Activated T-cell treated with anti-CD3 and anti-CD28 coated beads, Interleukin-2, amount 50 U/mL, for 24 hours (primary cell): ENCODE measurements at regions not wholly inside any gene's neighbourhood (a gene's known extent, or its start where the extent isn't known, plus 50 kb on each side); places are given as distances from the start of the nearest gene placed in this dataset.

Experiments used
- DNase-seq: peaks from one replicate; pipeline ENCODE4 v3.0.0-alpha.2; 2020
- H3K27ac Mint-ChIP-seq: 2 replicates; pipeline ENCODE4 v1.8.0; 2020; ENCODE audit warnings: mild to moderate bottlenecking, mixed read lengths
- H3K27me3 Mint-ChIP-seq: 2 replicates; pipeline ENCODE4 v1.8.0; 2020; ENCODE audit warnings: mixed read lengths
- H3K36me3 Mint-ChIP-seq: 2 replicates; pipeline ENCODE4 v1.8.0; 2020; ENCODE audit warnings: low read depth, mixed read lengths
- H3K4me1 Mint-ChIP-seq: 2 replicates; pipeline ENCODE4 v1.8.0; 2020; ENCODE audit warnings: low read depth, mixed read lengths
- H3K4me3 Mint-ChIP-seq: 2 replicates; pipeline ENCODE4 v1.8.0; 2020; ENCODE audit warnings: mild to moderate bottlenecking, moderate library complexity, mixed read lengths
- H3K9me3 Mint-ChIP-seq: 2 replicates; pipeline ENCODE4 v1.8.0; 2020; ENCODE audit warnings: mixed read lengths

GRCh38 chr5:125559296-125559695, 812.9 kb upstream of the ZNF608 start:
- Mint-ChIP-seq H3K27ac (no peak overlapping the region), H3K27me3 (no peaks in the 10 kb centered on the region), H3K4me3 (no peak overlapping the region), H3K36me3 (no peaks in the 10 kb centered on the region), H3K4me1 (no peaks in the 10 kb centered on the region), H3K9me3 (peaks cover 8% of the 10 kb centered on the region)
- no peak for DNase-seq

DNA sequence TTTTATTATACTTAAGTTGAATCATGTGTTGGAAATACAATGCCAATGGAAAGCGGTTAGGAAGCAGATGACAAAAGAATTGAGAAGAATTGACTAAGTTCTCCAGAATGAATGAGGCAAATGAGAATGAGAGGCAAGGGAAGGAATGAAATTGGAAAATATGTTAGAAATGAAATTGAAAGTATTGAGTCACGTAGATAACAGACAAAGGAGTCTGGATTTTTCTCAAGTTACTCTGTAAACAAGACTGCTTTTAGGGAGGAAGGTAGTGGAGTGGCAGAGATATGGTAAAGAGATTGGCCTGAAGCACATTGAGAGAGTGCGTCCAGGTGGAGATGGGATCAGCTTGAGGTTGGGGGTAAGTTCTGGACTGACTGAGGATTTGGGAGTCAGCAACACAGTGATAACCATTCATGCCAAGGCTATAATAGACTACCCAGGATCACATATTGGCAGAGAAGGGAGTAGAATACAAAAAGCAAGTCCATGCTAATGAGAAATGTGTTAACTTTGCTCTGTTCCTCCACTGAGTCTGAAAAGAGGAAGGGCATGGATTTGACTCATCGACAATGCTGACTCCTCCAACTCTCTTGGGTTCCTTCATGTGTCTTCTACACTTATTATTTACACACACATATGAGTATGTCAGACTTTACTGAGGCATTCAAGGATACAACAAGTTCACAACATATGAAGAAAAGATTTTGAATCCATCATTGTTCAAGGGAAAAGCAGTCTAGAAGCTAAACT, 814.2 kb upstream of the ZNF608 start:
- no peak for DNase-seq
- no peak overlapping the region for H3K27ac Mint-ChIP-seq
- H3K36me3 Mint-ChIP-seq, result no peaks in the 10 kb centered on the region
- no peak overlapping the region for H3K4me3 Mint-ChIP-seq
- no peaks in the 10 kb centered on the region for H3K27me3 Mint-ChIP-seq
- peaks cover 10% of the 10 kb centered on the region for H3K9me3 Mint-ChIP-seq
- H3K4me1 Mint-ChIP-seq, result no peaks in the 10 kb centered on the region

GRCh38 chr5:125564317-125564975, 818.0 kb upstream of the ZNF608 start:
- Mint-ChIP-seq H3K27me3 (no peaks in the 10 kb centered on the region), H3K27ac (no peak overlapping the region), H3K4me3 (no peak overlapping the region), H3K9me3 (peaks cover 8% of the 10 kb centered on the region), H3K36me3 (no peaks in the 10 kb centered on the region), H3K4me1 (no peaks in the 10 kb centered on the region)
- no peak for DNase-seq

GRCh38 chr5:125574491-125575044, 828.1 kb upstream of the ZNF608 start:
- Mint-ChIP-seq H3K4me3 (no peak overlapping the region), H3K4me1 (no peaks in the 10 kb centered on the region), H3K27me3 (no peaks in the 10 kb centered on the region), H3K9me3 (peaks cover 5% of the 10 kb centered on the region), H3K36me3 (no peaks in the 10 kb centered on the region), H3K27ac (no peak overlapping the region)
- DNase-seq, result no peak

- no peak overlapping the region for H3K27ac Mint-ChIP-seq
- no peaks in the 10 kb centered on the region for H3K36me3 Mint-ChIP-seq
- H3K4me1 Mint-ChIP-seq, result no peaks in the 10 kb centered on the region
- no peaks in the 10 kb centered on the region for H3K27me3 Mint-ChIP-seq
- H3K9me3 Mint-ChIP-seq, result peaks cover 5% of the 10 kb centered on the region
- DNase-seq, result no peak
- H3K4me3 Mint-ChIP-seq, result no peak overlapping the region
Measured at GRCh38 chr5:125575171-125575890, 828.9 kb upstream of the ZNF608 start.

DNA sequence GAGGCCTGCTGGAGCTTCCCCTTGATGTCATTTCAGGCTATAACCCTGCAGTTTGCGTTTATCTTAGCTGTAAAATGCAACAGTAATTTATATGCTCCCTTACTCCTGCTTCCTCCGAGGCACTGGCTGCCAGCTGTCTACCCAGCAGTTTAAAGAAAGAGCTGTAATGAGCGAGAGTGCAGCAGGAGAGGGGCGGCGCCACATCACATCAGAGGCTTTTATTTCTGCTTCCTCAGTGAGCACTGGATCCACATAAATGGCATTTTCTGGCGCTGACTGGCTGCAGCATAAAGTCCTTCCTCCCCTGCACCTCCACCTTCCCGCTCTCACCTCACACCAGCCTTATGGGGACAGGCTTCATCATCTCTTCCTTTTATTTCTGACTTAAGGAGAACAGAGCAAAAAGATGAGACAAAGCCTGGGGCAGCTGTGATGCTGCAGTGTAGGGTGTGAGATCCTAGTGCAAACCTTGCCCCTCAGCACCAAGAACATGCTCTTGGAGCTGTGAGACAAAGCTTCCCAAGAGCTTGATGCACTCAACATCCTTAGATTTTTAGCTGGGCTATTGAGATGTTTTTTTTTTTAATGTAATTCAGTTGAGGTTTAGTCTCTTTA, 829.6 kb upstream of the ZNF608 start:
- Mint-ChIP-seq H3K4me3 (no peak overlapping the region), H3K27ac (no peak overlapping the region), H3K4me1 (no peaks in the 10 kb centered on the region), H3K9me3 (peaks cover 5% of the 10 kb centered on the region), H3K36me3 (no peaks in the 10 kb centered on the region), H3K27me3 (no peaks in the 10 kb centered on the region)
- no peak for DNase-seq

- H3K27ac Mint-ChIP-seq, result no peak overlapping the region
- H3K9me3 Mint-ChIP-seq, result peaks cover 5% of the 10 kb centered on the region
- DNase-seq, result no peak
- H3K4me3 Mint-ChIP-seq, result no peak overlapping the region
- no peaks in the 10 kb centered on the region for H3K36me3 Mint-ChIP-seq
- no peaks in the 10 kb centered on the region for H3K27me3 Mint-ChIP-seq
- no peaks in the 10 kb centered on the region for H3K4me1 Mint-ChIP-seq
Measured at GRCh38 chr5:125576822-125577221, 830.4 kb upstream of the ZNF608 start.

DNA sequence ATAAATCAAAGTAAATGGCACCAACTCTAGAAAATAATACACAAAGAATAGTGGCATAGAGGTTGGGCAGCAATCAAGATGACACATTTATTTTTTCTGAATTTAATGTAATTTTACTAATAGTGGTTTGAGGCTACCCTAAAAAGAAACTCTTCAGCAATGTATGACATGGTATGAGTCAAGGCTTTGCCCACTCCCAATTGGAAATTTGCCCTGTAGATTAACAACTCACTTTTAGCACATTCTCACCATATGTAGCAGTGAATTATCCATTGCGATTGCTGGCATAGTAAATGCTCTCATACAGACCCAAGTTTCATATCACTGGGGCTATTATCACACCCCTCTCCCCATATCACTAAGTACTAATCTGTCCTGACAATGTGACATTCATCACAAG, 832.1 kb upstream of the ZNF608 start:
- Mint-ChIP-seq H3K9me3 (peaks cover 5% of the 10 kb centered on the region), H3K36me3 (no peaks in the 10 kb centered on the region), H3K27me3 (no peaks in the 10 kb centered on the region), H3K4me1 (no peaks in the 10 kb centered on the region), H3K27ac (no peak overlapping the region), H3K4me3 (no peak overlapping the region)
- no peak for DNase-seq

- DNase-seq, result no peak
- Mint-ChIP-seq H3K9me3 (peaks cover 5% of the 10 kb centered on the region), H3K4me3 (no peak overlapping the region), H3K27me3 (no peaks in the 10 kb centered on the region), H3K36me3 (no peaks in the 10 kb centered on the region), H3K27ac (no peak overlapping the region), H3K4me1 (no peaks in the 10 kb centered on the region)
Measured at GRCh38 chr5:125579182-125579581, 832.7 kb upstream of the ZNF608 start.

- H3K27me3 Mint-ChIP-seq, result no peaks in the 10 kb centered on the region
- peaks cover 5% of the 10 kb centered on the region for H3K9me3 Mint-ChIP-seq
- no peaks in the 10 kb centered on the region for H3K36me3 Mint-ChIP-seq
- H3K4me3 Mint-ChIP-seq, result no peak overlapping the region
- H3K4me1 Mint-ChIP-seq, result no peaks in the 10 kb centered on the region
- no peak for DNase-seq
- no peak overlapping the region for H3K27ac Mint-ChIP-seq
Measured at GRCh38 chr5:125581311-125581710, 834.9 kb upstream of the ZNF608 start.

- H3K36me3 Mint-ChIP-seq, result no peaks in the 10 kb centered on the region
- peaks cover 10% of the 10 kb centered on the region for H3K9me3 Mint-ChIP-seq
Measured at GRCh38 chr5:125582352-125582751, 835.9 kb upstream of the ZNF608 start.

DNA sequence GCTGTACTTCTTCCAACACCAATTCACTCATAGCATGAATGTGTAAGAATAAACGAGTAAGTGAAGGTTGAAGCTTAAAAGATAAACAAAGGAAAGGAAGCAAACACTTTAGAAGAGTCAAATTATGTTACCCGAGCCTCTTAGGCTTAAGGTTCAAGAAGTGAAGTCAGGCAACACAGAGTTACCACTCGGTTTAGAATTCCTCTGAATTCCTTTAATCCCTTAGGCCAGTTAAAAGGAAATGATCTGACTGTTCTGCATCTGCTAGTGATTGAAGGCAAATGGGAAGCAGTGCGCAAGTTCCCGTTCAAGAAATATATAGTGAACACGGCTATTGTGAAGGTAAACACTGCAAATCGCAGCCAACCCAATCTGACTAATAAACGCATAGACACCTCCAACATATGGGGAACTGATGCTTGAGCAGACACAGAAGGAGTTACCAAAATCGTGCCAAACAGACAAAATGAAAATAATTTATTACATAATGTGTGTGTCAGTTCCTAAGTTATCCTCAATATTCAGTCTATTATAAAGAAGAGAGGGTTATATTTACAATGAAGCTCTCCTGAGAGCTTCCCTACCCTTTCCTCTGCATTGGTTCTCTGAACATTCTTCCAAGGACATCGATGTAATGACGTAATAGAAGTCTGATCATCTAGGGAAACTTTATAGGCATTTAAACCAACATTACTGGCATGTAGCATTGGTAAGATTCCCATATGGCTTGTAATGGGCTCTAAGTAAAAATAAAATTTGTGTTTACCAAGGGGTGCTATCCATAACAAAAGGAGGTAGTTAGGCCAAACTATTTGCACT, 837.1 kb upstream of the ZNF608 start:
- H3K27ac Mint-ChIP-seq, result no peak overlapping the region
- no peaks in the 10 kb centered on the region for H3K27me3 Mint-ChIP-seq
- no peaks in the 10 kb centered on the region for H3K36me3 Mint-ChIP-seq
- H3K9me3 Mint-ChIP-seq, result peaks cover 12% of the 10 kb centered on the region
- H3K4me3 Mint-ChIP-seq, result no peak overlapping the region
- DNase-seq, result no peak
- no peaks in the 10 kb centered on the region for H3K4me1 Mint-ChIP-seq

More at GRCh38 chr5:125582352-125582751, 835.9 kb upstream of the ZNF608 start:
- H3K27me3 Mint-ChIP-seq, result no peaks in the 10 kb centered on the region
- DNase-seq, result no peak
- H3K4me1 Mint-ChIP-seq, result no peaks in the 10 kb centered on the region
- no peak overlapping the region for H3K27ac Mint-ChIP-seq
- no peak overlapping the region for H3K4me3 Mint-ChIP-seq

- peaks cover 11% of the 10 kb centered on the region for H3K9me3 Mint-ChIP-seq
- DNase-seq, result no peak
- H3K27ac Mint-ChIP-seq, result no peak overlapping the region
Measured at GRCh38 chr5:125584140-125584520, 837.7 kb upstream of the ZNF608 start.

DNA sequence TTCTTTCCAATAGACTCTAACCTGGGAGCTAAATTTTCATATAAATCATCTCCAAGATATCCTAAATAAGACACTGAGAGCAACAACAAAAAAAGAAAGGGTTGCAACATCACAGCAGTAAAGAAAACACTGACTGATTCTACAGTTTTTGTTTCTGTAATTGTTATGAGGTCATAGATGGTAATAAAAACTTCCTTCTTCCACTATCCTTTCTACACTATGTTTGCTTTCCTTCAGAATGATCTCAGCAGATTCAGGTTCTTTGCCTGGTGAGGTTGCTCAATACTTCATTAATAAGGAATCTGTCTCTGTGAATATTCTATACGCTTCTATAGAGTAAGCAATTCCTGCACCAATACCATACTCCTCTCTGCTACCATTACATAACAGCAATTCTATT, 835.6 kb upstream of the GRAMD2B start:
- H3K4me3 Mint-ChIP-seq, result no peak overlapping the region
- H3K4me1 Mint-ChIP-seq, result no peaks in the 10 kb centered on the region
- H3K36me3 Mint-ChIP-seq, result no peaks in the 10 kb centered on the region
- H3K9me3 Mint-ChIP-seq, result peaks cover 7% of the 10 kb centered on the region
- no peak overlapping the region for H3K27ac Mint-ChIP-seq
- no peaks in the 10 kb centered on the region for H3K27me3 Mint-ChIP-seq
- no peak for DNase-seq

More at GRCh38 chr5:125584140-125584520, 837.7 kb upstream of the ZNF608 start:
- H3K4me1 Mint-ChIP-seq, result no peaks in the 10 kb centered on the region
- no peaks in the 10 kb centered on the region for H3K27me3 Mint-ChIP-seq
- no peak overlapping the region for H3K4me3 Mint-ChIP-seq
- H3K36me3 Mint-ChIP-seq, result no peaks in the 10 kb centered on the region
